ENCODE measurements at regions not wholly inside any gene's neighbourhood (a gene's known extent, or its start where the extent isn't known, plus 50 kb on each side); places are given as distances from the start of the nearest gene placed in this dataset.

- TF ChIP-seq CSRNP3 (CRISPR knock-in tag; IDR thresholded peaks at IDR 0.05) (no peak), ZNF565 (CRISPR knock-in tag; conservative IDR thresholded peaks at IDR 0.05; ENCODE audit: low read depth) (no peak), ZNF8 (CRISPR knock-in tag; IDR thresholded peaks at IDR 0.05) (no peak), TOX (CRISPR knock-in tag; IDR thresholded peaks at IDR 0.05; ENCODE audit: borderline replicate concordance) (no peak)
Measured at GRCh38 chr2:146450131-146450530, 1394.7 kb upstream of the ACVR2A start (continued).

DNA sequence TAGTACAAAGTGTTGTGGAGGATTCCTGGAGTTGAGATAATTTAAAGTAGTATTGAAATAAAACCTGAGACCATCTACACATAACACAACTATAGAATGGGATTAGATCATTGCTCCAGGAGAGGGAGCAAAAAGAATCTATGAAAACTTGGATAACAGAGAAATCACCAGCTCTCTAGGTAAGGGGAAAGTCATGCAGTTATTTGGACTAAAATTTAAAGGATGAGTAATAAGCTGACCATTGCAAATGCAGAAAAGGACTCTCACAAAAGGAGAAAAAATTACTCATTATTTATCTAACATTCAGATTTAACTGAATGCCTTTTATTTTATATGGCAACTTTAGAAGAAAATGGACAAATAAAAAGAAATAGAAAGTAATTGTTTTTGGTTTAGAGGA lies 1399.8 kb upstream of the ACVR2A start:
- no peak for TF ChIP-seq TOX (CRISPR knock-in tag; IDR thresholded peaks at IDR 0.05; ENCODE audit: borderline replicate concordance)
- TF ChIP-seq SNAI2 (CRISPR knock-in tag; IDR thresholded peaks at IDR 0.05): no peak
- no peak for TF ChIP-seq ZFP30 (CRISPR knock-in tag; IDR thresholded peaks at IDR 0.05)
- TF ChIP-seq ISL1 (CRISPR knock-in tag; IDR thresholded peaks at IDR 0.05): no peak
- TF ChIP-seq, protein P1, sequence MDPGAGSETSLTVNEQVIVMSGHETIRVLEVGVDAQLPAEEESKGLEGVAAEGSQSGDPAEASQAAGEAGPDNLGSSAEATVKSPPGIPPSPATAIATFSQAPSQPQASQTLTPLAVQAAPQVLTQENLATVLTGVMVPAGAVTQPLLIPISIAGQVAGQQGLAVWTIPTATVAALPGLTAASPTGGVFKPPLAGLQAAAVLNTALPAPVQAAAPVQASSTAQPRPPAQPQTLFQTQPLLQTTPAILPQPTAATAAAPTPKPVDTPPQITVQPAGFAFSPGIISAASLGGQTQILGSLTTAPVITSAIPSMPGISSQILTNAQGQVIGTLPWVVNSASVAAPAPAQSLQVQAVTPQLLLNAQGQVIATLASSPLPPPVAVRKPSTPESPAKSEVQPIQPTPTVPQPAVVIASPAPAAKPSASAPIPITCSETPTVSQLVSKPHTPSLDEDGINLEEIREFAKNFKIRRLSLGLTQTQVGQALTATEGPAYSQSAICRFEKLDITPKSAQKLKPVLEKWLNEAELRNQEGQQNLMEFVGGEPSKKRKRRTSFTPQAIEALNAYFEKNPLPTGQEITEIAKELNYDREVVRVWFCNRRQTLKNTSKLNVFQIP (CRISPR knock-in tag; IDR thresholded peaks at IDR 0.05; ENCODE audit: borderline replicate concordance, low read depth): no peak
- TF ChIP-seq RARB (CRISPR knock-in tag; IDR thresholded peaks at IDR 0.05): no peak
- TF ChIP-seq ZNF565 (CRISPR knock-in tag; conservative IDR thresholded peaks at IDR 0.05; ENCODE audit: low read depth): no peak
- TF ChIP-seq PPARA (CRISPR knock-in tag; IDR thresholded peaks at IDR 0.05; ENCODE audit: borderline replicate concordance): no peak
- TF ChIP-seq ZC3H10 (CRISPR knock-in tag; IDR thresholded peaks at IDR 0.05): no peak

DNA sequence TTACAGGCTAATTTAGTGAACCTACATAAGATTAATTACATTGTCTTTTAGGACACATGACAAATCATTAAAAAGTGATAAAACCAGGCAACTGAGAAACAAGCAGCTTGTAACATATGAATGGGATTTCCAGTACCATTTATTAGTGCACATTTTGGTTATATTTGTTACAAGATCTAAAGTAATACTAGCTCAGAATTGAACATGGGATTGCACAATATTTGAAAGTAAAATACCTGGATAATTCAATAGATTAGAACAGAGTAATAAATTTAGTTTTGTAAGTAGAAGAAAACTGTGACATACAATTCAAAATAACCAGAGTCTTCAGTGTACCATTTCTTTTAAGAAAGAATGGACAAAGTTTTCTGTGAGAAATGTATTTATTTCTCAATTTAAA lies 1400.7 kb upstream of the ACVR2A start:
- TF ChIP-seq ZFP3 (CRISPR knock-in tag; IDR thresholded peaks at IDR 0.05) (no peak), SNAI2 (CRISPR knock-in tag; IDR thresholded peaks at IDR 0.05) (no peak), ZNF70 (CRISPR knock-in tag; IDR thresholded peaks at IDR 0.05) (no peak), ZNF8 (CRISPR knock-in tag; IDR thresholded peaks at IDR 0.05) (no peak), ZNF565 (CRISPR knock-in tag; conservative IDR thresholded peaks at IDR 0.05; ENCODE audit: low read depth) (no peak), GLIS3 (CRISPR knock-in tag; IDR thresholded peaks at IDR 0.05) (no peak), ESRRG (CRISPR knock-in tag; IDR thresholded peaks at IDR 0.05) (no peak)
- TF ChIP-seq, protein P1 (CRISPR knock-in tag; IDR thresholded peaks at IDR 0.05; ENCODE audit: borderline replicate concordance, low read depth): no peak

More for the DNA sequence above, 1399.8 kb upstream of the ACVR2A start:
- no peak for ATAC-seq

GRCh38 chr2:146438246-146438645 lies 1406.6 kb upstream of the ACVR2A start:
- no peak for ATAC-seq
- TF ChIP-seq ZNF565 (CRISPR knock-in tag; conservative IDR thresholded peaks at IDR 0.05; ENCODE audit: low read depth): no peak
- TF ChIP-seq, protein P1 (CRISPR knock-in tag; IDR thresholded peaks at IDR 0.05; ENCODE audit: borderline replicate concordance, low read depth): no peak
- TF ChIP-seq ISL1 (CRISPR knock-in tag; IDR thresholded peaks at IDR 0.05): no peak
- no peak for TF ChIP-seq ZC3H10 (CRISPR knock-in tag; IDR thresholded peaks at IDR 0.05)
- TF ChIP-seq TOX (CRISPR knock-in tag; IDR thresholded peaks at IDR 0.05; ENCODE audit: borderline replicate concordance): no peak
- TF ChIP-seq CSDC2 (CRISPR knock-in tag; IDR thresholded peaks at IDR 0.05): no peak
- no peak for TF ChIP-seq TCF4 (CRISPR knock-in tag; IDR thresholded peaks at IDR 0.05; ENCODE audit: borderline replicate concordance)
- no peak for TF ChIP-seq ZNF8 (CRISPR knock-in tag; IDR thresholded peaks at IDR 0.05)
- no peak for TF ChIP-seq ZNF70 (CRISPR knock-in tag; IDR thresholded peaks at IDR 0.05)
- TF ChIP-seq, protein P2, sequence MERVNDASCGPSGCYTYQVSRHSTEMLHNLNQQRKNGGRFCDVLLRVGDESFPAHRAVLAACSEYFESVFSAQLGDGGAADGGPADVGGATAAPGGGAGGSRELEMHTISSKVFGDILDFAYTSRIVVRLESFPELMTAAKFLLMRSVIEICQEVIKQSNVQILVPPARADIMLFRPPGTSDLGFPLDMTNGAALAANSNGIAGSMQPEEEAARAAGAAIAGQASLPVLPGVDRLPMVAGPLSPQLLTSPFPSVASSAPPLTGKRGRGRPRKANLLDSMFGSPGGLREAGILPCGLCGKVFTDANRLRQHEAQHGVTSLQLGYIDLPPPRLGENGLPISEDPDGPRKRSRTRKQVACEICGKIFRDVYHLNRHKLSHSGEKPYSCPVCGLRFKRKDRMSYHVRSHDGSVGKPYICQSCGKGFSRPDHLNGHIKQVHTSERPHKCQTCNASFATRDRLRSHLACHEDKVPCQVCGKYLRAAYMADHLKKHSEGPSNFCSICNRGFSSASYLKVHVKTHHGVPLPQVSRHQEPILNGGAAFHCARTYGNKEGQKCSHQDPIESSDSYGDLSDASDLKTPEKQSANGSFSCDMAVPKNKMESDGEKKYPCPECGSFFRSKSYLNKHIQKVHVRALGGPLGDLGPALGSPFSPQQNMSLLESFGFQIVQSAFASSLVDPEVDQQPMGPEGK (CRISPR knock-in tag; IDR thresholded peaks at IDR 0.05; ENCODE audit: borderline replicate concordance): no peak
- TF ChIP-seq BACH2 (CRISPR knock-in tag; IDR thresholded peaks at IDR 0.05; ENCODE audit: borderline replicate concordance): no peak
- TF ChIP-seq, protein P3, sequence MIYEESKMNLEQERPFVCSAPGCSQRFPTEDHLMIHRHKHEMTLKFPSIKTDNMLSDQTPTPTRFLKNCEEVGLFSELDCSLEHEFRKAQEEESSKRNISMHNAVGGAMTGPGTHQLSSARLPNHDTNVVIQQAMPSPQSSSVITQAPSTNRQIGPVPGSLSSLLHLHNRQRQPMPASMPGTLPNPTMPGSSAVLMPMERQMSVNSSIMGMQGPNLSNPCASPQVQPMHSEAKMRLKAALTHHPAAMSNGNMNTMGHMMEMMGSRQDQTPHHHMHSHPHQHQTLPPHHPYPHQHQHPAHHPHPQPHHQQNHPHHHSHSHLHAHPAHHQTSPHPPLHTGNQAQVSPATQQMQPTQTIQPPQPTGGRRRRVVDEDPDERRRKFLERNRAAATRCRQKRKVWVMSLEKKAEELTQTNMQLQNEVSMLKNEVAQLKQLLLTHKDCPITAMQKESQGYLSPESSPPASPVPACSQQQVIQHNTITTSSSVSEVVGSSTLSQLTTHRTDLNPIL (CRISPR knock-in tag; IDR thresholded peaks at IDR 0.05; ENCODE audit: low read depth): no peak
- no peak for TF ChIP-seq PPARA (CRISPR knock-in tag; IDR thresholded peaks at IDR 0.05; ENCODE audit: borderline replicate concordance)
- TF ChIP-seq RARB (CRISPR knock-in tag; IDR thresholded peaks at IDR 0.05): no peak
- TF ChIP-seq OSR1 (CRISPR knock-in tag; IDR thresholded peaks at IDR 0.05): no peak
- TF ChIP-seq ARNTL (CRISPR knock-in tag; IDR thresholded peaks at IDR 0.05; ENCODE audit: borderline replicate concordance, low read depth): no peak
- no peak for TF ChIP-seq ZFP30 (CRISPR knock-in tag; IDR thresholded peaks at IDR 0.05)
- TF ChIP-seq TSHZ2 (CRISPR knock-in tag; IDR thresholded peaks at IDR 0.05): no peak

More for the DNA sequence above, 1400.7 kb upstream of the ACVR2A start:
- ATAC-seq: no peak
